NB4 (cell line): ENCODE measurements at regions not wholly inside any gene's neighbourhood (a gene's known extent, or its start where the extent isn't known, plus 50 kb on each side); places are given as distances from the start of the nearest gene placed in this dataset.

ENCODE experiments used
- POLR2A ChIP-seq: IDR thresholded peaks from 2 replicates; pipeline ENCODE4 v1.6.1; 2011; ENCODE audit warnings: mild to moderate bottlenecking; ENCODE audit not compliant: insufficient read length; ENCODE audit errors: extremely low read depth
- TF ChIP-seq, protein P1 (sequence below): IDR thresholded peaks from one replicate; pipeline ENCODE4 v1.5.1; 2012; ENCODE audit warnings: low read depth, low read length

- TF ChIP-seq, protein P1, sequence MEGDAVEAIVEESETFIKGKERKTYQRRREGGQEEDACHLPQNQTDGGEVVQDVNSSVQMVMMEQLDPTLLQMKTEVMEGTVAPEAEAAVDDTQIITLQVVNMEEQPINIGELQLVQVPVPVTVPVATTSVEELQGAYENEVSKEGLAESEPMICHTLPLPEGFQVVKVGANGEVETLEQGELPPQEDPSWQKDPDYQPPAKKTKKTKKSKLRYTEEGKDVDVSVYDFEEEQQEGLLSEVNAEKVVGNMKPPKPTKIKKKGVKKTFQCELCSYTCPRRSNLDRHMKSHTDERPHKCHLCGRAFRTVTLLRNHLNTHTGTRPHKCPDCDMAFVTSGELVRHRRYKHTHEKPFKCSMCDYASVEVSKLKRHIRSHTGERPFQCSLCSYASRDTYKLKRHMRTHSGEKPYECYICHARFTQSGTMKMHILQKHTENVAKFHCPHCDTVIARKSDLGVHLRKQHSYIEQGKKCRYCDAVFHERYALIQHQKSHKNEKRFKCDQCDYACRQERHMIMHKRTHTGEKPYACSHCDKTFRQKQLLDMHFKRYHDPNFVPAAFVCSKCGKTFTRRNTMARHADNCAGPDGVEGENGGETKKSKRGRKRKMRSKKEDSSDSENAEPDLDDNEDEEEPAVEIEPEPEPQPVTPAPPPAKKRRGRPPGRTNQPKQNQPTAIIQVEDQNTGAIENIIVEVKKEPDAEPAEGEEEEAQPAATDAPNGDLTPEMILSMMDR, result no peak
- TF ChIP-seq POLR2A, result no peak
Observed at GRCh38 chr13:100922599-100922998, 248.0 kb upstream of the TMTC4 start.
